Right cardiac atrium (tissue), 5 donors: ENCODE measurements at regions not wholly inside any gene's neighbourhood (a gene's known extent, or its start where the extent isn't known, plus 50 kb on each side); places are given as distances from the start of the nearest gene placed in this dataset.
A peak's percentile ranks its signal among the peaks of the same experiment; 100 is the strongest.

Experiments
- ATAC-seq, 2 donors: fragments of 200-7000 bp; cut with Tn5 transposase; one replicate each; pipeline versions ENCODE4 v1.8.0 to v1.9.1; 2020; ENCODE audit warnings: moderate library complexity in 2 of 2, mild to moderate bottlenecking in 1 of 2
- DNase-seq, 3 donors: peaks; one replicate each; pipeline ENCODE4 v3.0.0-alpha.2; 2020
- H3K27ac ChIP-seq: one replicate; pipeline ENCODE4 v1.5.1; 2013; ENCODE audit warnings: mild to moderate bottlenecking, low read length, control low read depth, moderate library complexity
- H3K27me3 ChIP-seq: one replicate; pipeline ENCODE4 v1.6.1; 2013; ENCODE audit not compliant: control insufficient read depth, insufficient read depth
- H3K4me1 ChIP-seq: one replicate; pipeline ENCODE4 v1.6.1; 2013; ENCODE audit warnings: low read length; ENCODE audit not compliant: control insufficient read depth, insufficient read depth
- H3K4me3 ChIP-seq: one replicate; pipeline ENCODE4 v1.5.1; 2013; ENCODE audit warnings: low read length, control low read depth
- H3K9me3 ChIP-seq: one replicate; pipeline ENCODE4 v1.6.1; 2013; ENCODE audit warnings: low read length; ENCODE audit not compliant: control insufficient read depth
- WGBS: extraction: QIAGEN DNeasy Blood & Tissue Kit; methylation state at CpG from one replicate; pipeline ENCODE4 v1.1.7; 2013; 5-methylcytosine and 5-hydroxymethylcytosine counted together
- intact Hi-C, 4 donors: fragments of 100-400 bp; cut with DNase I; formaldehyde crosslinking; loops; one replicate each; pipeline versions ENCODE4 v1.11.0 to v1.14.0; 2022 to 2023
- donor health status: healthy with polysubstance abuse.
- donor health status: DM: no; HTN: yes; CAD: no.
- donor health status: DM: no; HTN: no; CAD: no.
- donor health status: DM: no; HTN: yes; CAD: no; lungs with severe emphysema.
- donor health status: DM: yes; HTN: yes; CAD: no.

DNA sequence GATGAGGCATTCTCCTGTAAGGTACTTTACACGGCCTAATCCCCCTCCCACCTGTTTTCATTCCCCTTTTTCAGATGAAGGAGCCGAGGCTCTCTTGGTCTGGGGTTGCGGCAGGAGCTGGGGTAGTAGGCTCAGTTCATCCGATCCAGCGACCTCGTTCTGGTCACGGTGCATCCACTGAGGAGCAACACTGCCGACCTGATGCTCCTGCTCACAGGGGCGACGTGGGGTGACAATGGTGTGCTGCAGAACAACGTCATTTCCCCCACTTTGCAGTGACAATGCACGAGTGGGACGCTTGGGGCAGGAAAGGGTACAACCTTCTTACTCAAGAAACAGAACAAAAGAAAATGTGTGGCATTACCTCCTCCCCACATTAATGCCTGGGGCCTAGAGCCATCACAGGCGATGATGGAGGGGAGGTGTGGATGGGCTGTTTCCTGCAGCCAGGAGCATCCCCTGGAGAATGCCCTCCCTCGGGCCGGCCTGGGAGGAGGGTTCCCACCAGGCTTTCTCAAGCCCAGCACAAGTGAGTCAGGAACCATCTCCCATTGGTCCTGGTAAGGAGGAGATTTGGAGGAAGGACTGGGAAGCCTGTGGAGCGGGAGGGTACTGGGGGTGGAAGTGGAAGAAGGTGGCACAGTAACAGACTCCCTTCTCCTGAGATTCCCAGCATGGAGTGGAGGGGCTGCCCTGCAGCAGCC, 125.6 kb downstream of the SPATA19 start:
- DNase-seq = no peak
- ATAC-seq = no peak

GRCh38 chr11:133718831-133719230, 126.5 kb downstream of the SPATA19 start:
- Histone ChIP-seq H3K4me3 (no peak overlapping the region), H3K27me3 (no peaks in the 10 kb centered on the region), H3K9me3 (no peaks in the 10 kb centered on the region), H3K27ac (no peak overlapping the region), H3K4me1 (no peaks in the 10 kb centered on the region)
- DNase-seq (no peak), ATAC-seq (no peak)
- WGBS = 82% methylated on average over 5 of the region's 5 CpGs
- intact Hi-C loops = no loop called here

More for the DNA sequence above, 125.6 kb downstream of the SPATA19 start:
- Histone ChIP-seq H3K9me3 (no peaks in the 10 kb centered on the region), H3K4me3 (no peak overlapping the region), H3K27ac (no peak overlapping the region), H3K4me1 (no peaks in the 10 kb centered on the region), H3K27me3 (no peaks in the 10 kb centered on the region)
- WGBS = 84% methylated on average over 17 of the region's 17 CpGs
- intact Hi-C loops = no loop called here

GRCh38 chr11:133718238-133718637, 127.1 kb downstream of the SPATA19 start:
- H3K9me3 ChIP-seq = no peaks in the 10 kb centered on the region
- intact Hi-C loops = no loop called here
- WGBS = 72% methylated on average over 7 of the region's 7 CpGs
- H3K27ac ChIP-seq = no peak overlapping the region
- no peaks in the 10 kb centered on the region for H3K27me3 ChIP-seq
- H3K4me1 ChIP-seq = no peaks in the 10 kb centered on the region
- no peak for ATAC-seq
- DNase-seq = no peak
- no peak overlapping the region for H3K4me3 ChIP-seq

- Histone ChIP-seq H3K27ac (no peak overlapping the region), H3K9me3 (no peaks in the 10 kb centered on the region), H3K4me1 (peaks cover under 1% of the 10 kb centered on the region), H3K27me3 (no peaks in the 10 kb centered on the region), H3K4me3 (no peak overlapping the region)
- 90% methylated on average over 7 of the region's 7 CpGs for WGBS
- intact Hi-C loops = no loop called here
- DNase-seq (no peak), ATAC-seq (no peak)
These were observed 128.7 kb downstream of the SPATA19 start for GRCh38 chr11:133716602-133717001.

- Histone ChIP-seq H3K27me3 (no peaks in the 10 kb centered on the region), H3K4me3 (no peak overlapping the region), H3K4me1 (peaks cover 3% of the 10 kb centered on the region), H3K27ac (no peak overlapping the region), H3K9me3 (no peaks in the 10 kb centered on the region)
- intact Hi-C loops = no loop called here
- ATAC-seq = no peak
- DNase-seq = no peak
- WGBS = 83% methylated on average over 7 of the region's 7 CpGs
These were observed 129.7 kb downstream of the SPATA19 start for GRCh38 chr11:133715602-133716001.

DNA sequence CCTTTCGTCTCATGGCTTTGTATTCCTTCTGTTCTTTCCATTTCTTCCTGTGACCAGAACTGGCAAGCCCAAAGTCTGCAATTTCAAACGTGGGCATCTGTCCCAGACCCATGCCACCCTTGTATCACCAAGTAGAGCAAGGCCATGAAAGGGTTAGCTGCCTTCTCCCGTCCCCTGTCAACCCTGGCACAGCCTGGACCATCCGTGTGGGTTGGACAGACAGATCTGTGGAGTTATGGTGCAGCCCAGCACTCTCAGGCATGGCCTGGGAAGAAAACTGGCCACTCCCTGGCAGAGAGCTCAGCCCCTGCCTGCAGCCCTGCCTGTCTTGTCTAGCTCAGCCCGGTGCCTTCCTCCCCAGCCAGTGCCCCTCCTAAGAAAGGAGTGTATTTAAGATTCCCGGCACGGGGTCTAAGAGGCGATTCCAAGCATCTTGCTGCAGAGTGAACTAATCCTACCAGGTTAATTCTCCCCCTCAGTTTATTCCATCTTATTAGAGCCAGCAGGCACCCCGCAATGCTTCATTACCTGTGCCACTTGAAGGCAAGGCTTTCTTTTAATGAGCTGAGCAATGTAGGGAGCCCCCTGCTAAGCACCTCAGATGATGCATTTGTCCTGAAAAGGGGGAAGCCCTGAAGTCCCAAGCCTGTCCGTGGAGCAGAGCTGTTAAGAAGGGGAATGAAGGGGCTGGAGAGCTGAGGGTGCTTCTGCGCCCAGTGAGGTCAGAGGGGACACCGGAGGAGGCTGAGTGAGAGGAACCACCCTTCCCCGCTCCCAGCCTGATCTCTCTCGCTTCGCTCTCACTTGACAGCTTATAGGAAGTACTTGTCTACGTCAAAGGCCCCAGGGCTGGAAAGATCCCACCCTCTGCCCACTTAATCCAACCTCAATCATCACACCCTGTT, 130.6 kb downstream of the SPATA19 start:
- Histone ChIP-seq H3K4me1 (peaks cover 3% of the 10 kb centered on the region), H3K27me3 (no peaks in the 10 kb centered on the region), H3K4me3 (no peak overlapping the region), H3K9me3 (no peaks in the 10 kb centered on the region), H3K27ac (no peak overlapping the region)
- 72% methylated on average over 16 of the region's 16 CpGs for WGBS
- intact Hi-C loops = no loop called here
- no peak for DNase-seq
- ATAC-seq = no peak

DNA sequence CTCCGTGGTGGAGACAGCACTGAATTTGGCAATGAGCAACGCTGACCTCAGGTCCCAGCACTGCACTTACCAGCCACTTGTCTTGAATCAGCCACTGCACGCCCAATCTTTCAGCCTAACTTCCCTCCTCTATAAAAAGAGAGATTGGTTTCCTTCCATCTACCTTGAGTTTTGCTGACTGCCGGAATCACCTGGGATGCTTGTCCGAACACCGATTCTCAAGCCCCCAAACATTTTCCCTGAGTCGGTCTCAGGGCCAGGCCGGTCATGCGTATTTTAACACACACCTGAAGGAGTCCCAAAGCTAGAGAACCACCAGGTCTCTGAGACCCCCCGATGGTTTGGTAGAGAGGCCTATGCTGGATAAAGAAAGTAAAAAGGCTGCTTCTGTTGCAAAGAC, 131.5 kb downstream of the SPATA19 start:
- no peak for DNase-seq
- H3K9me3 ChIP-seq = no peaks in the 10 kb centered on the region
- no peak for ATAC-seq
- WGBS = 87% methylated on average over 10 of the region's 10 CpGs
- H3K4me1 ChIP-seq = peaks cover 3% of the 10 kb centered on the region
- H3K27ac ChIP-seq = no peak overlapping the region
- H3K4me3 ChIP-seq = no peak overlapping the region
- intact Hi-C loops = no loop called here
- no peaks in the 10 kb centered on the region for H3K27me3 ChIP-seq

DNA sequence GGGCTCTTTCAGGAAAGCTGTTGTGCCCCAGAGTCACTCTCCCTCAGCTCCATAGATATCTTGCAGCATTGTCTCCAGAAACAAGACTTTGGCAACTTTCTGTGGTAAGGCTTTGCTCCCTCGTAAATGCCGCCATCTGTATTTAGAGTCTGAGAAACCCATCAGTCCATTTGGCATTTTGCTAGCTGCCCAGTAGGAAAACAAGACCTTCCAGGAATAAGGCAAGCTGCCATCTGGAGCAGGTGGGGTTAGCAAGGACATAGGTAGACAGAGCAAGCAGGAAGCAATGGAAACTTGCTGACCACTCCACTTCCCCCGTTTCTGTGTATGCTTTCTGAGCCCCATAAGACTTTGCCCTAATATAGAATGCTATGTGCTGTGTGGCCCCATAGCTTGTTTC, 131.9 kb downstream of the SPATA19 start:
- no peak overlapping the region for H3K27ac ChIP-seq
- H3K4me3 ChIP-seq = no peak overlapping the region
- DNase-seq (no peak), ATAC-seq (no peak)
- no peaks in the 10 kb centered on the region for H3K9me3 ChIP-seq
- no peaks in the 10 kb centered on the region for H3K27me3 ChIP-seq
- H3K4me1 ChIP-seq = peaks cover 3% of the 10 kb centered on the region
- WGBS = 93% methylated on average over 3 of the region's 3 CpGs
- intact Hi-C loops = no loop called here

- WGBS = 25% methylated on average over 4 of the region's 4 CpGs
- intact Hi-C loops = no loop called here
- Histone ChIP-seq H3K27ac (no peak overlapping the region), H3K27me3 (no peaks in the 10 kb centered on the region), H3K4me1 (peaks cover 3% of the 10 kb centered on the region), H3K9me3 (no peaks in the 10 kb centered on the region), H3K4me3 (no peak overlapping the region)
- no peak for DNase-seq
- no peak for ATAC-seq
These were observed 133.2 kb downstream of the SPATA19 start for GRCh38 chr11:133712051-133712560.

DNA sequence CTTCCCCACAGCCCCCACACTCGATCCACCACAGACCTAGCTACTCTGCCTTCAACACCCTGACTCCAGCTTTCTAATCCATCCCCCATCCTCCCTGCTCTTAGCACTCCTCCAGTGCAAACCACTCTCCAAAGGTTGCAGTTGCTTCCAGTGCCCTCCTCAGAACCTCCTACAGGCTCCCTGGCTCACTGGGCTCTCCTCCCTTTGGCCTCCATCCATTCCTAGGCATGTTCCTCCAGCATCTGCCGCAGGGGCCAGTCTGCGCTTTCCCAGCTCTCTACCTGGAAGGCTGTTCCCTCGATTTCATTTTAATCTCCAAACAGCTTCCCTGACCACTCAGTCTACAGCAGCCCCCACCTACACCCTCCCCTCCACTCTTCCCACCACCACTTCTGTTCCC, 133.8 kb downstream of the SPATA19 start:
- no peak overlapping the region for H3K27ac ChIP-seq
- DNase-seq (no peak), ATAC-seq (no peak)
- intact Hi-C loops = no loop called here
- 48% methylated on average over 4 of the region's 4 CpGs for WGBS
- peaks cover 3% of the 10 kb centered on the region for H3K4me1 ChIP-seq
- no peaks in the 10 kb centered on the region for H3K27me3 ChIP-seq
- H3K4me3 ChIP-seq = no peak overlapping the region
- no peaks in the 10 kb centered on the region for H3K9me3 ChIP-seq

DNA sequence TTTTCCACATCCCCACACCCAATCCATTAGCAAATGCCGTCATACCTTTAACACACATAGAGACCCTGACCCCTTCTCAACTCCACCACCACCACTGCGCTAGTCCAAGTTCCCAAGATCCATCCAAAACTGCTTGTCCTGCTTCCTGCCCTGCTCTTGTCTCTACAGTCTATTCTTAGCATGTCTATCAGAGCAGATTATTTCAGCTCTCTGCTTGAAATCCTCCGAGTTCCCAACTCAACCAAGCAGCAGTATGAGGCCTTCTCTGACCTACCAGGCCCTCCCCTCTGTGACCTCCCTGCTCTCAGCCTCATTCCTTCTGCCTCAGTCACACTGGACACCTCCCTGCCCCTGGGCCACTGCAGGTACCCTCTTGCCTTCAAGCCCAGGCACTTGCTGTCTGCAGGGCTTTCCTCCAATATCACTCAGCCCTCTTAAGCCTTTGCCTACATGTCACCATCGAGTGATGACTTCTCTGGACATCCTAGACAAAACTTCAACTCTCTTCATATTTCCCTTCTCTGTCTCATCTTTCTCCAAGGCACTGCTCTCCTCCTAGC, 134.6 kb downstream of the SPATA19 start:
- WGBS = 43% methylated on average over 4 of the region's 4 CpGs
- ATAC-seq (peak in 1 of 2 donors; percentile 35), DNase-seq (no peak)
- intact Hi-C loops = no loop called here
- Histone ChIP-seq H3K27me3 (no peaks in the 10 kb centered on the region), H3K4me1 (peaks cover 3% of the 10 kb centered on the region), H3K9me3 (no peaks in the 10 kb centered on the region), H3K4me3 (no peak overlapping the region), H3K27ac (no peak overlapping the region)
